Adrenal gland (tissue), 9 donors: ENCODE measurements at regions not wholly inside any gene's neighbourhood (a gene's known extent, or its start where the extent isn't known, plus 50 kb on each side); places are given as distances from the start of the nearest gene placed in this dataset.

ENCODE experiments used
- DNase-seq, 7 donors: peaks; one replicate each; pipeline ENCODE4 v3.0.0-alpha.2; 2019 to 2020
- H3K27ac ChIP-seq, 5 donors: fragments of 200-600 bp; sonication (generic) in 4 of 5; 1 replicate in 3 of 5; 2 replicates in 2 of 5; pipeline versions ENCODE4 v1.5.1 to v1.8.0; 2016 to 2020; ENCODE audit warnings: mild to moderate bottlenecking in 1 of 5
- H3K27me3 ChIP-seq: fragments of 200-600 bp; 2 replicates; pipeline ENCODE4 v1.8.0; 2021
- H3K36me3 ChIP-seq, 2 donors: fragments of 200-600 bp; replicated peaks in 1 of 2; 1 replicate in 1 of 2; 2 replicates in 1 of 2; pipeline versions ENCODE4 v1.5.1 to v1.8.0; 2018 to 2022
- H3K4me1 ChIP-seq, 2 donors: fragments of 200-600 bp; replicated peaks in 1 of 2; 1 replicate in 1 of 2; 2 replicates in 1 of 2; pipeline versions ENCODE4 v1.5.1 to v1.8.0; 2018 to 2021
- H3K4me3 ChIP-seq, 4 donors: fragments of 200-600 bp; sonication (generic) in 3 of 4; one replicate each; pipeline ENCODE4 v1.5.1; 2016 to 2018
- H3K9me3 ChIP-seq, 3 donors: fragments of 200-600 bp; sonication (generic) in 1 of 3; replicated peaks in 1 of 3; 1 replicate in 2 of 3; 2 replicates in 1 of 3; pipeline versions ENCODE4 v1.5.1 to v1.8.0; 2016 to 2021
- CTCF ChIP-seq, 6 experiments: fragments of 450-650 bp in 4 of 6; fragments of 200-600 bp in 2 of 6; sonication (generic) in 1 of 6; IDR thresholded peaks; 1 replicate in 5 of 6; 2 replicates in 1 of 6; pipeline versions ENCODE4 v1.5.1 to v1.8.0; 2016 to 2021; ENCODE audit warnings: antibody characterized with exemption in 6 of 6, mild to moderate bottlenecking in 2 of 6, moderate library complexity in 1 of 6
- POLR2A ChIP-seq, 2 donors: fragments of 450-650 bp; IDR thresholded peaks; one replicate each; pipeline ENCODE4 v1.6.1; 2017; ENCODE audit warnings: antibody characterized with exemption in 2 of 2, mild to moderate bottlenecking in 2 of 2, moderate library complexity in 1 of 2
- WGBS, 4 donors: extraction: QIAGEN DNeasy Blood & Tissue Kit in 2 of 4; methylation state at CpG; one replicate each; pipeline versions ENCODE4 v1.1.5 to v1.1.7; 2013 to 2017; 5-methylcytosine and 5-hydroxymethylcytosine counted together
- intact Hi-C, 2 donors: fragments of 100-400 bp; cut with DNase I; formaldehyde crosslinking; loops; one replicate each; pipeline versions ENCODE4 v1.14.1 to v1.15.0; 2022 to 2023
- donor health status: healthy with polysubstance abuse.
- donor health status: Bipolar disorder and iron deficiency.
- donor health status: DM: yes; HTN: yes; CAD: no.
- donor health status: DM: no; HTN: no; CAD: no.
- donor health status: DM: no; HTN: no; CAD: no.

DNA sequence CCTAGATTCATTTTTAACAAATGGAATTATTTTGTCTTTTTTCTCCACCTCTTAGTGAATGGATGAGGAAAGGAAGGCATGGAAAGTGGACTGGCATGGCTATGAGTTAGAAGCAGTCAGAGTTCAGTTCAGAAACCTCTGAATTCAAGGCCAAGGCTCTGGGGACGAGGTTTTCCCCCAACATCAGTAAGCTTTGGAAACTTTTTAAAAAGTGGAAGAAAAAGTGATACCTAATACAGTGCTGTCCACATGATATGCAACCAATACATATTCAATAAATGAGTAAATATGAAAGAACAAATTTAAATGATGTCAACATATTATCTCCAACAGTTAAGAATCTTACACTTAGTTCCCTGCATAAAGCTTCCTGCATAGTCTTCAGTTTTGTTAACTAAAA, 204.7 kb downstream of the HLX start:
- no peaks in the 10 kb centered on the region for H3K9me3 ChIP-seq
- TF ChIP-seq POLR2A (IDR thresholded peaks at IDR 0.05), result no peak
- no peak for TF ChIP-seq CTCF (IDR thresholded peaks at IDR 0.05)

DNA sequence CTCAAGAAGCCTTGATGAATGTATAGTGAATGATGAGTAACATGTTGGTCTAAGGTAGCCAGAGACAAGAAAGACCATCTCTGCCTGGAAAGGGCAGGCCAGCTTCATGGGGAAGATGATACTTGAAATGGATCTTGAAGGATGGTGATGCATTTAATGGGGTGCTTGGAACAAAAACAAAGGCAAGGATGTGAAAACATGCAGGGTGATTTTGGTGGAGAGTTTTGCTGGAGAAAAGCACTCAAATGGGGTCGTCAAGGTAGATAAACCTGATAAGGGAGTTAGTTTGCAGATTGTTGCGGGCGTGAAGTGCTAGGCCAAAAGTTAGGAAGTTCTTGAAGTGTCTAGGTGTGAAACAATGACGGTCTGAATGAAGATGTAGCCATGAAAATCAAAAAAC, 205.4 kb downstream of the HLX start:
- intact Hi-C loops, result no loop called here
- 72 to 83% (median 81%) methylated on average over 4 of the region's 4 CpGs for WGBS, 4 donors
- Histone ChIP-seq H3K36me3 (no peaks in the 10 kb centered on the region), H3K27me3 (no peaks in the 10 kb centered on the region), H3K4me3 (no peak overlapping the region), H3K4me1 (no peaks in the 10 kb centered on the region), H3K9me3 (no peaks in the 10 kb centered on the region), H3K27ac (no peak overlapping the region)
- DNase-seq, result no peak
- TF ChIP-seq POLR2A (IDR thresholded peaks at IDR 0.05) (no peak), CTCF (IDR thresholded peaks at IDR 0.05) (no peak)

More for the DNA sequence above, 204.7 kb downstream of the HLX start:
- 50 to 60% (median 56%) methylated on average over 1 of the region's 1 CpG for WGBS, 4 donors
- Histone ChIP-seq H3K4me1 (no peaks in the 10 kb centered on the region), H3K4me3 (no peak overlapping the region), H3K27ac (no peak overlapping the region), H3K27me3 (no peaks in the 10 kb centered on the region), H3K36me3 (no peaks in the 10 kb centered on the region)
- DNase-seq, result no peak
- intact Hi-C loops, result no loop called here

GRCh38 chr1:221085701-221086375, 206.6 kb downstream of the HLX start:
- H3K9me3 ChIP-seq, result no peaks in the 10 kb centered on the region
- WGBS, 4 donors, result 43 to 60% (median 51%) methylated on average over 2 of the region's 2 CpGs
- no peak overlapping the region for H3K27ac ChIP-seq
- H3K4me3 ChIP-seq, result no peak overlapping the region
- no peaks in the 10 kb centered on the region for H3K27me3 ChIP-seq
- no peaks in the 10 kb centered on the region for H3K4me1 ChIP-seq
- TF ChIP-seq CTCF (IDR thresholded peaks at IDR 0.05) (no peak), POLR2A (IDR thresholded peaks at IDR 0.05) (no peak)
- DNase-seq, result no peak
- H3K36me3 ChIP-seq, result no peaks in the 10 kb centered on the region
- intact Hi-C loops, result no loop called here

- TF ChIP-seq CTCF (IDR thresholded peaks at IDR 0.05) (no peak), POLR2A (IDR thresholded peaks at IDR 0.05) (no peak)
- no peaks in the 10 kb centered on the region for H3K36me3 ChIP-seq
- H3K27me3 ChIP-seq, result no peaks in the 10 kb centered on the region
- no peaks in the 10 kb centered on the region for H3K9me3 ChIP-seq
- 67 to 83% (median 73%) methylated on average over 2 of the region's 2 CpGs for WGBS, 4 donors
- H3K4me1 ChIP-seq, result no peaks in the 10 kb centered on the region
- H3K4me3 ChIP-seq, result no peak overlapping the region
- H3K27ac ChIP-seq, result no peak overlapping the region
- intact Hi-C loops, result no loop called here
- DNase-seq, result no peak
These were observed 208.7 kb downstream of the HLX start for GRCh38 chr1:221087919-221088318.
